ENCODE measurements at regions not wholly inside any gene's neighbourhood (a gene's known extent, or its start where the extent isn't known, plus 50 kb on each side); places are given as distances from the start of the nearest gene placed in this dataset.
"Not testable (repeated sequence)": the region's sequence is repeated elsewhere in the genome, so short reads cannot be mapped to it uniquely, and the experiment has no call there.

DNA sequence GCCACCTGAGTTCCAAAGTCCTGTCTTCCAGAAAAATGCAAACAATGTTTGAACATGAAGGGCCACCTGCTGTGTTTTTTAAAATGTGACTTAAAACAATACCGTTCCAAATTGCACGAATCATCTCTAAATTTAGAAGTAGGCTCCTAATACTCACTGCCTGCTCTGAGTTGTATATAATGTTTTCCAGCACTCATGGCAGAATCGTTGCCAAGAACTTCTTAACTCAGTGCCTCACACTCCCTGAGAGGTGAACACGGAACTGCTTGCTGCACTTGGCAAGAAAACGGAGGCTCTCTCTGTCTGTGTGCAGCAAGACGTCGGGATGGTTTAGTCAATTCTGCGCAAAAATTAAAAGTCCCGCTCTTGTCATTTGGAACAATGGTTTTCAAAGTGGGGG is 757.3 kb upstream of the AUTS2 start:
- no peak for DNase-seq
- no peaks in the 10 kb centered on the region for H3K9me3 ChIP-seq (ENCODE audit: control insufficient read depth, low read length)
- no peaks in the 10 kb centered on the region for H3K36me3 ChIP-seq (ENCODE audit: control insufficient read depth, insufficient read depth, low read length)
- no peaks in the 10 kb centered on the region for H3K4me1 ChIP-seq (ENCODE audit: control insufficient read depth, insufficient read depth, low read length, poor library complexity, severe bottlenecking)
- H3K4me3 ChIP-seq (ENCODE audit: insufficient read depth, low read depth, low read length, poor library complexity, severe bottlenecking) = no peak overlapping the region
- H3K27me3 ChIP-seq (replicated peaks; ENCODE audit: control insufficient read depth, insufficient read depth, low read length, poor library complexity, severe bottlenecking) = no peaks in the 10 kb centered on the region
- H3K27ac ChIP-seq (ENCODE audit: insufficient read depth, low read length, poor library complexity, severe bottlenecking) = no peak overlapping the region

DNA sequence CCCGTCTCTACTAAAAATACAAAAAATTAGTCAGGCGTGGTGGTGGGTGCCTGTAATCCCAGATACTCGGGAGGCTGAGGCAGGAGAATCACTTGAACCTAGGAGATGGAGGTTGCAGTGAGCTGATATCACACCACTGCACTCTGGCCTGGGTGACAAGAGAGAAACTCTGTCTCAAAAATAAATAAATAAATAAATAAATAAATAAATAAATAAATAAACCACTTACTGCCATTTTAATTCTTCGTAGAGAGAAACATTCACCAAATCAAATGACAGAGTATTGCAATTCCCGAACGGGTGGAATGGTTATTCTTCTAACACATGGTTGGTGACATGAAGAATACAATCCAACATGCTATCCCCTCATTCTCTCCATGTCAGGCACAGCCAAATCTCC is 754.3 kb upstream of the AUTS2 start:
- DNase-seq; H3K27me3 ChIP-seq (replicated peaks; ENCODE audit: control insufficient read depth, insufficient read depth, low read length, poor library complexity, severe bottlenecking); H3K36me3 ChIP-seq (ENCODE audit: control insufficient read depth, insufficient read depth, low read length); H3K27ac ChIP-seq (ENCODE audit: insufficient read depth, low read length, poor library complexity, severe bottlenecking); H3K4me1 ChIP-seq (ENCODE audit: control insufficient read depth, insufficient read depth, low read length, poor library complexity, severe bottlenecking); H3K4me3 ChIP-seq (ENCODE audit: insufficient read depth, low read depth, low read length, poor library complexity, severe bottlenecking); H3K9me3 ChIP-seq (ENCODE audit: control insufficient read depth, low read length): not testable (repeated sequence)

GRCh38 chr7:68846811-68847325 is 751.4 kb upstream of the AUTS2 start:
- Histone ChIP-seq H3K9me3 (ENCODE audit: control insufficient read depth, low read length) (no peaks in the 10 kb centered on the region), H3K4me1 (ENCODE audit: control insufficient read depth, insufficient read depth, low read length, poor library complexity, severe bottlenecking) (no peaks in the 10 kb centered on the region), H3K27me3 (replicated peaks; ENCODE audit: control insufficient read depth, insufficient read depth, low read length, poor library complexity, severe bottlenecking) (no peaks in the 10 kb centered on the region), H3K4me3 (ENCODE audit: insufficient read depth, low read depth, low read length, poor library complexity, severe bottlenecking) (no peak overlapping the region), H3K36me3 (ENCODE audit: control insufficient read depth, insufficient read depth, low read length) (no peaks in the 10 kb centered on the region), H3K27ac (ENCODE audit: insufficient read depth, low read length, poor library complexity, severe bottlenecking) (no peak overlapping the region)
- DNase-seq = no peak

GRCh38 chr7:68853254-68853653 is 745.0 kb upstream of the AUTS2 start:
- Histone ChIP-seq H3K9me3 (ENCODE audit: control insufficient read depth, low read length) (no peaks in the 10 kb centered on the region), H3K27me3 (replicated peaks; ENCODE audit: control insufficient read depth, insufficient read depth, low read length, poor library complexity, severe bottlenecking) (no peaks in the 10 kb centered on the region), H3K36me3 (ENCODE audit: control insufficient read depth, insufficient read depth, low read length) (no peaks in the 10 kb centered on the region), H3K4me1 (ENCODE audit: control insufficient read depth, insufficient read depth, low read length, poor library complexity, severe bottlenecking) (no peaks in the 10 kb centered on the region), H3K4me3 (ENCODE audit: insufficient read depth, low read depth, low read length, poor library complexity, severe bottlenecking) (no peak overlapping the region), H3K27ac (ENCODE audit: insufficient read depth, low read length, poor library complexity, severe bottlenecking) (no peak overlapping the region)
- DNase-seq = no peak

GRCh38 chr7:68857571-68857970 is 740.7 kb upstream of the AUTS2 start:
- H3K27me3 ChIP-seq (replicated peaks; ENCODE audit: control insufficient read depth, insufficient read depth, low read length, poor library complexity, severe bottlenecking) = no peaks in the 10 kb centered on the region
- no peak for DNase-seq
- no peak overlapping the region for H3K4me3 ChIP-seq (ENCODE audit: insufficient read depth, low read depth, low read length, poor library complexity, severe bottlenecking)

GRCh38 chr7:68858497-68858896 is 739.8 kb upstream of the AUTS2 start:
- DNase-seq = no peak
- Histone ChIP-seq H3K4me1 (ENCODE audit: control insufficient read depth, insufficient read depth, low read length, poor library complexity, severe bottlenecking) (no peaks in the 10 kb centered on the region), H3K27ac (ENCODE audit: insufficient read depth, low read length, poor library complexity, severe bottlenecking) (no peak overlapping the region), H3K9me3 (ENCODE audit: control insufficient read depth, low read length) (no peaks in the 10 kb centered on the region), H3K4me3 (ENCODE audit: insufficient read depth, low read depth, low read length, poor library complexity, severe bottlenecking) (no peak overlapping the region), H3K36me3 (ENCODE audit: control insufficient read depth, insufficient read depth, low read length) (no peaks in the 10 kb centered on the region), H3K27me3 (replicated peaks; ENCODE audit: control insufficient read depth, insufficient read depth, low read length, poor library complexity, severe bottlenecking) (no peaks in the 10 kb centered on the region)

More at GRCh38 chr7:68857571-68857970, 740.7 kb upstream of the AUTS2 start:
- Histone ChIP-seq H3K4me1 (ENCODE audit: control insufficient read depth, insufficient read depth, low read length, poor library complexity, severe bottlenecking) (no peaks in the 10 kb centered on the region), H3K9me3 (ENCODE audit: control insufficient read depth, low read length) (no peaks in the 10 kb centered on the region), H3K36me3 (ENCODE audit: control insufficient read depth, insufficient read depth, low read length) (no peaks in the 10 kb centered on the region), H3K27ac (ENCODE audit: insufficient read depth, low read length, poor library complexity, severe bottlenecking) (no peak overlapping the region)

- no peak for DNase-seq
- Histone ChIP-seq H3K27ac (ENCODE audit: insufficient read depth, low read length, poor library complexity, severe bottlenecking) (no peak overlapping the region), H3K27me3 (replicated peaks; ENCODE audit: control insufficient read depth, insufficient read depth, low read length, poor library complexity, severe bottlenecking) (no peaks in the 10 kb centered on the region), H3K4me3 (ENCODE audit: insufficient read depth, low read depth, low read length, poor library complexity, severe bottlenecking) (no peak overlapping the region), H3K36me3 (ENCODE audit: control insufficient read depth, insufficient read depth, low read length) (no peaks in the 10 kb centered on the region), H3K4me1 (ENCODE audit: control insufficient read depth, insufficient read depth, low read length, poor library complexity, severe bottlenecking) (no peaks in the 10 kb centered on the region), H3K9me3 (ENCODE audit: control insufficient read depth, low read length) (no peaks in the 10 kb centered on the region)
These were observed 737.1 kb upstream of the AUTS2 start for GRCh38 chr7:68861171-68861570.

GRCh38 chr7:68862261-68862660 is 736.0 kb upstream of the AUTS2 start:
- Histone ChIP-seq H3K36me3 (ENCODE audit: control insufficient read depth, insufficient read depth, low read length) (no peaks in the 10 kb centered on the region), H3K9me3 (ENCODE audit: control insufficient read depth, low read length) (no peaks in the 10 kb centered on the region), H3K27me3 (replicated peaks; ENCODE audit: control insufficient read depth, insufficient read depth, low read length, poor library complexity, severe bottlenecking) (no peaks in the 10 kb centered on the region), H3K4me3 (ENCODE audit: insufficient read depth, low read depth, low read length, poor library complexity, severe bottlenecking) (no peak overlapping the region), H3K27ac (ENCODE audit: insufficient read depth, low read length, poor library complexity, severe bottlenecking) (no peak overlapping the region), H3K4me1 (ENCODE audit: control insufficient read depth, insufficient read depth, low read length, poor library complexity, severe bottlenecking) (no peaks in the 10 kb centered on the region)
- DNase-seq = no peak

DNA sequence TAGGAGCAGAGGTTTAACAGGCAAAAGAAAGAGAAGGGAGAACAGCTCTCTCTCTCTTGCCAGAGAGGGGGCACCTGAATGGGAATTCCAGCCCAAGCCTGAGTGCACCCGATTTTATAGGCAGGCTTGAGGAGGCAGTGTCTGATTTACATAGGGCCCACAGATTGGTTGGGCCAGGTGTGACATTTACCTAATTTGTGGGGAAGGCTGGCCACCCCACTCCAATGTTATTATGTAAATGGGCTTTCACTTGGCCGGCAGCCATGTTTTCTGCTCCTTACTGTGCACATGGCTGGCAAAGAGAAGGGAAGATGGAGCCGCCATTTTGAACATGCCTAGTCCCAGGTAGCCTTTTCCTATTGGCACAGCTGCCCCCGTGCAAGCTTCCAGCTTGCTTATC is 735.5 kb upstream of the AUTS2 start:
- H3K4me1 ChIP-seq (ENCODE audit: control insufficient read depth, insufficient read depth, low read length, poor library complexity, severe bottlenecking) = no peaks in the 10 kb centered on the region
- H3K36me3 ChIP-seq (ENCODE audit: control insufficient read depth, insufficient read depth, low read length) = no peaks in the 10 kb centered on the region
- H3K27me3 ChIP-seq (replicated peaks; ENCODE audit: control insufficient read depth, insufficient read depth, low read length, poor library complexity, severe bottlenecking) = no peaks in the 10 kb centered on the region
- H3K4me3 ChIP-seq (ENCODE audit: insufficient read depth, low read depth, low read length, poor library complexity, severe bottlenecking) = no peak overlapping the region
- no peaks in the 10 kb centered on the region for H3K9me3 ChIP-seq (ENCODE audit: control insufficient read depth, low read length)
- no peak for DNase-seq
- no peak overlapping the region for H3K27ac ChIP-seq (ENCODE audit: insufficient read depth, low read length, poor library complexity, severe bottlenecking)

DNA sequence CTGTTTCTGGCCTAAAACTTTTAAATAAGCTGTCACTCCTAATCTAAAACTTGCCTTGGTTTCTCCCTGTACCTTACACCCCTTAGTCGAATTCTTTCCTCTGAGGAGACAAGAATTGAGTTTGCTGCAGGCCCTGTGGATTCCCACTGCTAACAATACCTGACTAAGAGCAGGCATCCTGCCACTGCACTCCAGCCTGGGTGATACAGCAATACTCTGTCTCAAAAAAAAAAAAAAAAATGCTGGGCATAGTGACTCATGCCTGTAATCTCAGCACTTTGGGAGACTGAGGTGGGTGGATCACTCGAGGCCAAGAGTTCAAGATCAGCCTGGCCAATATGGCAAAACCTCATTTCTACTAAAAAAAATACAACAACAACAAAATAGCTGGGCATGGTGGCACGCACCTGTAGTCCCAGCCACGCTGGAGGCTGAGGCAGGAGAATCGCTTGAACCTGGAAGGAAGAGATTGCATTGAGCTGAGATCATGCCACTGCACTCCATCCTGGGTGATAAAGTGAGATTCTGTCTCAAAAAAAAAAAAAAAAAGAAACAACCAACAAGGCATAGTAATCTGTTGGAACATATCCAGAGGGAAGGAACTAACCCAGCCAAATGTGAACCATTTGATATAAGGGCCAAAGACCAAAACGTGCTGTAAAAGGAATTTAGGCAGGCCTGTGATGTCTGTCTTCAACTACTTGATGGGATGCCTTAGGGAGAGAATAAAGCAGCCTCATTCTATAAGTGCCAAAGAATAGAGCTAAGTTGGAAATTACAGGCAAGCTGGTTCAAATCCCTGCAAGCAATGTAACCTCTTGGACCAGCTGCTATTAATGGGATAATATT is 732.7 kb upstream of the AUTS2 start:
- DNase-seq = no peak
- no peaks in the 10 kb centered on the region for H3K36me3 ChIP-seq (ENCODE audit: control insufficient read depth, insufficient read depth, low read length)
- no peak overlapping the region for H3K4me3 ChIP-seq (ENCODE audit: insufficient read depth, low read depth, low read length, poor library complexity, severe bottlenecking)
- H3K9me3 ChIP-seq (ENCODE audit: control insufficient read depth, low read length) = no peaks in the 10 kb centered on the region
- no peaks in the 10 kb centered on the region for H3K27me3 ChIP-seq (replicated peaks; ENCODE audit: control insufficient read depth, insufficient read depth, low read length, poor library complexity, severe bottlenecking)
- no peak overlapping the region for H3K27ac ChIP-seq (ENCODE audit: insufficient read depth, low read length, poor library complexity, severe bottlenecking)
- H3K4me1 ChIP-seq (ENCODE audit: control insufficient read depth, insufficient read depth, low read length, poor library complexity, severe bottlenecking) = no peaks in the 10 kb centered on the region
